ENCODE measurements at regions not wholly inside any gene's neighbourhood (a gene's known extent, or its start where the extent isn't known, plus 50 kb on each side); places are given as distances from the start of the nearest gene placed in this dataset.

DNA sequence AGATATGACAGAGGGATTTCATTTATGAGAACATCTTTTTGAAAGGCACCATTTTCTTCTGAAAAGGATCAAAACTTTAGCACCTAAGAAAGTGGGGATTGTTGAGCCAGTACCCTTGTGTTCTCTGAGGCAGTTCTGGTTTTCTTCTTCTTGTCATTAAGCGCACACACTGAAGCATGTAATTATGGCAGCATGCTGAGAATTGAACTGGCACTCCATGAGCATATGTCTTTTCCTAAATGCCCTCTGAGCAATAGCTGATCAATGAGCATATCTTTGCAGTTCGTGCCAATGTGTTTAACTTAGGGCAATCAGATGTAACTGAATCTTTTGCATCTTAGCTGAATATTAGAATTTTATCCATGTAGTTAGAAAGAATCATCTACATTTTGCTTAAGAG, 53.9 kb upstream of the VGLL3 start:
- TF ChIP-seq POLR2A (IDR thresholded peaks at IDR 0.05; ENCODE audit: low read depth) (no peak), EP300 (IDR thresholded peaks at IDR 0.05) (no peak), POLR2AphosphoS5 (IDR thresholded peaks at IDR 0.05) (no peak)
- TF ChIP-seq, protein P1, sequence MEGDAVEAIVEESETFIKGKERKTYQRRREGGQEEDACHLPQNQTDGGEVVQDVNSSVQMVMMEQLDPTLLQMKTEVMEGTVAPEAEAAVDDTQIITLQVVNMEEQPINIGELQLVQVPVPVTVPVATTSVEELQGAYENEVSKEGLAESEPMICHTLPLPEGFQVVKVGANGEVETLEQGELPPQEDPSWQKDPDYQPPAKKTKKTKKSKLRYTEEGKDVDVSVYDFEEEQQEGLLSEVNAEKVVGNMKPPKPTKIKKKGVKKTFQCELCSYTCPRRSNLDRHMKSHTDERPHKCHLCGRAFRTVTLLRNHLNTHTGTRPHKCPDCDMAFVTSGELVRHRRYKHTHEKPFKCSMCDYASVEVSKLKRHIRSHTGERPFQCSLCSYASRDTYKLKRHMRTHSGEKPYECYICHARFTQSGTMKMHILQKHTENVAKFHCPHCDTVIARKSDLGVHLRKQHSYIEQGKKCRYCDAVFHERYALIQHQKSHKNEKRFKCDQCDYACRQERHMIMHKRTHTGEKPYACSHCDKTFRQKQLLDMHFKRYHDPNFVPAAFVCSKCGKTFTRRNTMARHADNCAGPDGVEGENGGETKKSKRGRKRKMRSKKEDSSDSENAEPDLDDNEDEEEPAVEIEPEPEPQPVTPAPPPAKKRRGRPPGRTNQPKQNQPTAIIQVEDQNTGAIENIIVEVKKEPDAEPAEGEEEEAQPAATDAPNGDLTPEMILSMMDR (IDR thresholded peaks at IDR 0.05) = no peak

Measured in esophagus muscularis mucosa (tissue), 4 donors.